ENCODE measurements at regions not wholly inside any gene's neighbourhood (a gene's known extent, or its start where the extent isn't known, plus 50 kb on each side); places are given as distances from the start of the nearest gene placed in this dataset.

DNA sequence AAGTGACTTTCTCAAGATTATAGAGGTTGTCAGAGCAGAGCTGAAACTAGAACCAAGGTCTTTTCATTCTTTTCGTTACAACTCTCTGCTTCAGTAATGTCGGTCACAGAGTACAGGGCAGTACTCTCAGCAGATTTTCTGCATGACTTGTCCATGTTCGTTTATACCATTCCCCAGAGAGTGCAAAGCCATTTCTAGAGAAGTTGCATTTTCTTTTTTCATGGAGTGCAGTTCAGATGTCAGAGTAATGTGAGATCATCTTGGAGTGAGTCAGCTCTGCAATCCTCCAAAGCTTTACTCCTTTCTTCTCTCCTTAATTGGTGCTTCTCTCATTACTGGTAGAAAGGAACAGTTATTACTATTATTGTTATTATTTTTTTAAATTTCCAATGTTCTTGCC, 115.6 kb upstream of the B3GAT2 start:
- Histone ChIP-seq H3K27me3 (ENCODE audit: insufficient read depth, poor library complexity, severe bottlenecking) (no peaks in the 10 kb centered on the region), H3K27ac (replicated peaks) (no peak overlapping the region), H3K4me3 (replicated peaks; ENCODE audit: insufficient read depth, low read length) (no peak overlapping the region)
- no peak for DNase-seq (ENCODE audit: low read depth in 1 of 2, low spot score in 1 of 2)
- TF ChIP-seq SPI1 (IDR thresholded peaks at IDR 0.05; ENCODE audit: borderline replicate concordance, low read depth): no peak
- no peak for TF ChIP-seq POLR2AphosphoS5 (IDR thresholded peaks at IDR 0.05; ENCODE audit: low read depth)
- TF ChIP-seq, protein P1, sequence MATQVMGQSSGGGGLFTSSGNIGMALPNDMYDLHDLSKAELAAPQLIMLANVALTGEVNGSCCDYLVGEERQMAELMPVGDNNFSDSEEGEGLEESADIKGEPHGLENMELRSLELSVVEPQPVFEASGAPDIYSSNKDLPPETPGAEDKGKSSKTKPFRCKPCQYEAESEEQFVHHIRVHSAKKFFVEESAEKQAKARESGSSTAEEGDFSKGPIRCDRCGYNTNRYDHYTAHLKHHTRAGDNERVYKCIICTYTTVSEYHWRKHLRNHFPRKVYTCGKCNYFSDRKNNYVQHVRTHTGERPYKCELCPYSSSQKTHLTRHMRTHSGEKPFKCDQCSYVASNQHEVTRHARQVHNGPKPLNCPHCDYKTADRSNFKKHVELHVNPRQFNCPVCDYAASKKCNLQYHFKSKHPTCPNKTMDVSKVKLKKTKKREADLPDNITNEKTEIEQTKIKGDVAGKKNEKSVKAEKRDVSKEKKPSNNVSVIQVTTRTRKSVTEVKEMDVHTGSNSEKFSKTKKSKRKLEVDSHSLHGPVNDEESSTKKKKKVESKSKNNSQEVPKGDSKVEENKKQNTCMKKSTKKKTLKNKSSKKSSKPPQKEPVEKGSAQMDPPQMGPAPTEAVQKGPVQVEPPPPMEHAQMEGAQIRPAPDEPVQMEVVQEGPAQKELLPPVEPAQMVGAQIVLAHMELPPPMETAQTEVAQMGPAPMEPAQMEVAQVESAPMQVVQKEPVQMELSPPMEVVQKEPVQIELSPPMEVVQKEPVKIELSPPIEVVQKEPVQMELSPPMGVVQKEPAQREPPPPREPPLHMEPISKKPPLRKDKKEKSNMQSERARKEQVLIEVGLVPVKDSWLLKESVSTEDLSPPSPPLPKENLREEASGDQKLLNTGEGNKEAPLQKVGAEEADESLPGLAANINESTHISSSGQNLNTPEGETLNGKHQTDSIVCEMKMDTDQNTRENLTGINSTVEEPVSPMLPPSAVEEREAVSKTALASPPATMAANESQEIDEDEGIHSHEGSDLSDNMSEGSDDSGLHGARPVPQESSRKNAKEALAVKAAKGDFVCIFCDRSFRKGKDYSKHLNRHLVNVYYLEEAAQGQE (IDR thresholded peaks at IDR 0.05; ENCODE audit: insufficient replicate concordance, low read depth): no peak
- TF ChIP-seq GABPA (IDR thresholded peaks at IDR 0.05; ENCODE audit: low read depth): no peak
- TF ChIP-seq, protein P2, sequence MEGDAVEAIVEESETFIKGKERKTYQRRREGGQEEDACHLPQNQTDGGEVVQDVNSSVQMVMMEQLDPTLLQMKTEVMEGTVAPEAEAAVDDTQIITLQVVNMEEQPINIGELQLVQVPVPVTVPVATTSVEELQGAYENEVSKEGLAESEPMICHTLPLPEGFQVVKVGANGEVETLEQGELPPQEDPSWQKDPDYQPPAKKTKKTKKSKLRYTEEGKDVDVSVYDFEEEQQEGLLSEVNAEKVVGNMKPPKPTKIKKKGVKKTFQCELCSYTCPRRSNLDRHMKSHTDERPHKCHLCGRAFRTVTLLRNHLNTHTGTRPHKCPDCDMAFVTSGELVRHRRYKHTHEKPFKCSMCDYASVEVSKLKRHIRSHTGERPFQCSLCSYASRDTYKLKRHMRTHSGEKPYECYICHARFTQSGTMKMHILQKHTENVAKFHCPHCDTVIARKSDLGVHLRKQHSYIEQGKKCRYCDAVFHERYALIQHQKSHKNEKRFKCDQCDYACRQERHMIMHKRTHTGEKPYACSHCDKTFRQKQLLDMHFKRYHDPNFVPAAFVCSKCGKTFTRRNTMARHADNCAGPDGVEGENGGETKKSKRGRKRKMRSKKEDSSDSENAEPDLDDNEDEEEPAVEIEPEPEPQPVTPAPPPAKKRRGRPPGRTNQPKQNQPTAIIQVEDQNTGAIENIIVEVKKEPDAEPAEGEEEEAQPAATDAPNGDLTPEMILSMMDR (IDR thresholded peaks at IDR 0.05; ENCODE audit: insufficient read depth, low read length): no peak

DNA sequence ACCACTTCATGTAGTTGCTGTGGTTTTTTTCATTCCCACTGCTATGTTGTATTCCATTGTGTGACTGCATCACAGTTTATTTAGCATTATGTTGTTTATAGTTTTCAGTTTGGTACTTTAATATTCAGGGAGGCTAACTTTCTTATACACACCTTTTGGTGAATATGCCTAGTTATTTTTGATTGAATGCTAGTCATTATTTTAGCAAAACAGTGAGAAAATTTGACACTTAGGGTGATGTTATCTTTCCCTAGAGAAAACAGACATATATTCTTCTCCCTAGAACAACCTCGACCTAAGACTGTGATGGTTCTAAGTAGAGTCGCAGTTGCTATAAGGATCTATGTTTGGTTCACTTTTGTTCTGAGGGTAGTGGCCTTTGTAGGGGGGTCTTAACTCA, 120.8 kb upstream of the B3GAT2 start:
- Histone ChIP-seq H3K27ac (replicated peaks) (no peak overlapping the region), H3K27me3 (ENCODE audit: insufficient read depth, poor library complexity, severe bottlenecking) (no peaks in the 10 kb centered on the region), H3K4me3 (replicated peaks; ENCODE audit: insufficient read depth, low read length) (no peak overlapping the region)
- no peak for DNase-seq (ENCODE audit: low read depth in 1 of 2, low spot score in 1 of 2)
- no peak for TF ChIP-seq GABPA (IDR thresholded peaks at IDR 0.05; ENCODE audit: low read depth)

GRCh38 chr6:71079677-71080076, 122.8 kb upstream of the B3GAT2 start:
- TF ChIP-seq, protein P1 (IDR thresholded peaks at IDR 0.05; ENCODE audit: insufficient replicate concordance, low read depth): no peak
- no peak overlapping the region for H3K27ac ChIP-seq (replicated peaks)
- no peak overlapping the region for H3K4me3 ChIP-seq (replicated peaks; ENCODE audit: insufficient read depth, low read length)
- DNase-seq (ENCODE audit: low read depth in 1 of 2, low spot score in 1 of 2): no peak
- H3K27me3 ChIP-seq (ENCODE audit: insufficient read depth, poor library complexity, severe bottlenecking): no peaks in the 10 kb centered on the region

- TF ChIP-seq SPI1 (IDR thresholded peaks at IDR 0.05; ENCODE audit: borderline replicate concordance, low read depth) (no peak), POLR2AphosphoS5 (IDR thresholded peaks at IDR 0.05; ENCODE audit: low read depth) (no peak), GABPA (IDR thresholded peaks at IDR 0.05; ENCODE audit: low read depth) (no peak)
- TF ChIP-seq, protein P2 (IDR thresholded peaks at IDR 0.05; ENCODE audit: insufficient read depth, low read length): no peak
- TF ChIP-seq, protein P1 (IDR thresholded peaks at IDR 0.05; ENCODE audit: insufficient replicate concordance, low read depth): no peak
- no peak overlapping the region for H3K4me3 ChIP-seq (replicated peaks; ENCODE audit: insufficient read depth, low read length)
- no peaks in the 10 kb centered on the region for H3K27me3 ChIP-seq (ENCODE audit: insufficient read depth, poor library complexity, severe bottlenecking)
- H3K27ac ChIP-seq (replicated peaks): no peak overlapping the region
- no peak for DNase-seq (ENCODE audit: low read depth in 1 of 2, low spot score in 1 of 2)
Observed at GRCh38 chr6:71080133-71080532, 123.3 kb upstream of the B3GAT2 start.

All from HL-60 (cell line).